Right atrium auricular region (tissue), 2 donors: ENCODE measurements at regions not wholly inside any gene's neighbourhood (a gene's known extent, or its start where the extent isn't known, plus 50 kb on each side); places are given as distances from the start of the nearest gene placed in this dataset.

Source experiments
- DNase-seq: peaks from one replicate; pipeline ENCODE4 v3.0.0-alpha.2; 2019; ENCODE audit warnings: low spot score
- H3K27ac ChIP-seq, 2 donors: fragments of 200-600 bp; sonication (generic); 1 replicate in 1 of 2; 2 replicates in 1 of 2; pipeline ENCODE4 v1.5.1; 2016 to 2019
- H3K27me3 ChIP-seq, 2 donors: fragments of 200-600 bp; sonication (generic); one replicate each; pipeline versions ENCODE4 v1.5.1 to v1.6.0; 2017 to 2019
- H3K36me3 ChIP-seq: fragments of 200-600 bp; sonication (generic); one replicate; pipeline ENCODE4 v1.5.1; 2016
- H3K4me1 ChIP-seq, 2 donors: fragments of 200-600 bp; sonication (generic); one replicate each; pipeline versions ENCODE4 v1.5.1 to v1.6.0; 2017 to 2019
- H3K4me3 ChIP-seq, 2 donors: fragments of 200-600 bp; sonication (generic); 1 replicate in 1 of 2; 2 replicates in 1 of 2; pipeline ENCODE4 v1.5.1; 2017 to 2019; ENCODE audit warnings: mild to moderate bottlenecking in 1 of 2, moderate library complexity in 1 of 2
- H3K9me3 ChIP-seq, 2 donors: fragments of 200-600 bp; sonication (generic); one replicate each; pipeline ENCODE4 v1.5.1; 2019
- TF ChIP-seq, protein P1 (sequence below), 2 donors: fragments of 200-600 bp; sonication (generic); IDR thresholded peaks; one replicate each; pipeline ENCODE4 v1.5.1; 2019; ENCODE audit warnings: antibody characterized with exemption in 2 of 2

DNA sequence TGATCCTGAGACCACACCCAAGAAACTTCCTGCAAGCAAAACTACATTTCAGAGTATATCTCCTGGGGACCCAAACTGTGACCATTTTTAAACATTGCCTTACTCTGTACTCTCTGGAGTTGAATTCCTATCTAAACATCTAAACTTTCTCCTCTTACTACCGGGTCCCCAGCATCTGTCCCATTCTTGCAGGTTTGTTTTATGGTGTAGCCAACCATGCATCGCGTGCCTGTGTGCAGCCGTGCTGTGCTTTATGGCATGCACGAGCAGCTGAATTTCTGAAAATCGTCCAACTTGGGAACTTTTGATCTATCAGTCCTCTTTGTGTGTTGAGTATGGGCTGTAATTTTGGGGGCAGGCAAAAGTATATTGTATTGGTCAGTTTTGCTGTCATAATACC is 423.8 kb upstream of the DPP6 start:
- Histone ChIP-seq H3K9me3 (no peaks in the 10 kb centered on the region), H3K4me3 (no peak overlapping the region), H3K4me1 (no peaks in the 10 kb centered on the region), H3K27ac (no peak overlapping the region), H3K27me3 (no peaks in the 10 kb centered on the region), H3K36me3 (no peaks in the 10 kb centered on the region)
- no peak for DNase-seq
- TF ChIP-seq, protein P1, sequence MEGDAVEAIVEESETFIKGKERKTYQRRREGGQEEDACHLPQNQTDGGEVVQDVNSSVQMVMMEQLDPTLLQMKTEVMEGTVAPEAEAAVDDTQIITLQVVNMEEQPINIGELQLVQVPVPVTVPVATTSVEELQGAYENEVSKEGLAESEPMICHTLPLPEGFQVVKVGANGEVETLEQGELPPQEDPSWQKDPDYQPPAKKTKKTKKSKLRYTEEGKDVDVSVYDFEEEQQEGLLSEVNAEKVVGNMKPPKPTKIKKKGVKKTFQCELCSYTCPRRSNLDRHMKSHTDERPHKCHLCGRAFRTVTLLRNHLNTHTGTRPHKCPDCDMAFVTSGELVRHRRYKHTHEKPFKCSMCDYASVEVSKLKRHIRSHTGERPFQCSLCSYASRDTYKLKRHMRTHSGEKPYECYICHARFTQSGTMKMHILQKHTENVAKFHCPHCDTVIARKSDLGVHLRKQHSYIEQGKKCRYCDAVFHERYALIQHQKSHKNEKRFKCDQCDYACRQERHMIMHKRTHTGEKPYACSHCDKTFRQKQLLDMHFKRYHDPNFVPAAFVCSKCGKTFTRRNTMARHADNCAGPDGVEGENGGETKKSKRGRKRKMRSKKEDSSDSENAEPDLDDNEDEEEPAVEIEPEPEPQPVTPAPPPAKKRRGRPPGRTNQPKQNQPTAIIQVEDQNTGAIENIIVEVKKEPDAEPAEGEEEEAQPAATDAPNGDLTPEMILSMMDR (IDR thresholded peaks at IDR 0.05): no peak

DNA sequence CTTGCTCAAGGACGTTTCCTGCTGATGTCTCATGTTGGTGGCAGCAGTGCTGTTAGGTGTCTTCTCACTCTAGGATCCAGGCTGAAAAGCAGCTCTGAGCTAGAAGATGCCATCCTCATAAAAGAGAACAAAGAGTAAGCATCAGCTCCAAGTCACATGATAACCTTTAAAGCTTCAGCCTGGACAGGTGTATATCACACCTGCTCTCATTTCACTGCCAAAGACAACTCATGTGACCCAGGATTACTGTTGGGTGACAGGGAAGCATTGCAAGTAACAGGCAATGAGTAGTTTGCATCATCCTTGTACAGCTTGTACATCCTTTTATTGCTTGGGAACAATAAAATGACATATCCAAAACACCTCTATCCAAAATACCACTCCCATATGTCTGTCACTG is 423.4 kb upstream of the DPP6 start:
- no peak overlapping the region for H3K4me3 ChIP-seq
- no peaks in the 10 kb centered on the region for H3K27me3 ChIP-seq
- no peak overlapping the region for H3K27ac ChIP-seq
- TF ChIP-seq, protein P1 (IDR thresholded peaks at IDR 0.05): no peak
- no peaks in the 10 kb centered on the region for H3K4me1 ChIP-seq
- DNase-seq: no peak
- H3K36me3 ChIP-seq: no peaks in the 10 kb centered on the region
- H3K9me3 ChIP-seq: no peaks in the 10 kb centered on the region

DNA sequence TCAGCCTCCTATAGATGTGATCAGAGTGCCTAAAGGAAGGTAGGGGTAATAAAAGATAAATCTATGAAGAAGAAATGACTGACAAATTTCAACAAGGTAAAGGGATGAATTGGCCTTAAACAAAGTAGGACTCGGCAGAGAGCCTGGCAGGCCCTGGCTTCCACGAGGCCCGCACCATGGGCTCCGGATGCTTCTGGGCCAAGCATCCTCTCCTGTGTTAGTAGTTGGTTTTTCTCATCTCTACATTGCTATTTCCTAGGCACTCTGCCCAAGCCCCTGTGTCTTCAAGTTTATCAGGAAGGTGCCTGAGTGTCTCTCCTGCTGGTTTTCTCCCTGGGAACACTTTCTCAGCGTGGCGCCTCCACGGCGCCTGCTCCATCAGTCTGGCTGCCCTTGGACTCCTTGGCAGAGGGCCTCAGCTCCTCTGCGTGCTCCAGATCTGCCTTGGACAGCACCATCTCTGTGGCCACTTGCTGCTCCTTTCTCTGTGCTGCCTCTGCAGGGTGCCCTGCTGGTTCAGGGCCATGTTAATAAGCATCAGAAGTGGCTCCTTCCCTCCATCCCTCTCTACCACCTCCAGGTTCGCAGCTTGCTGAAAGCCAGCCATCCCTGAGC is 413.3 kb upstream of the DPP6 start:
- H3K27ac ChIP-seq: no peak overlapping the region
- DNase-seq: no peak
- no peaks in the 10 kb centered on the region for H3K27me3 ChIP-seq
- TF ChIP-seq, protein P1 (IDR thresholded peaks at IDR 0.05): no peak
- H3K9me3 ChIP-seq: peaks cover 0 to 14% of the 10 kb centered on the region in 2 donors
- no peaks in the 10 kb centered on the region for H3K36me3 ChIP-seq
- no peaks in the 10 kb centered on the region for H3K4me1 ChIP-seq
- H3K4me3 ChIP-seq: no peak overlapping the region

DNA sequence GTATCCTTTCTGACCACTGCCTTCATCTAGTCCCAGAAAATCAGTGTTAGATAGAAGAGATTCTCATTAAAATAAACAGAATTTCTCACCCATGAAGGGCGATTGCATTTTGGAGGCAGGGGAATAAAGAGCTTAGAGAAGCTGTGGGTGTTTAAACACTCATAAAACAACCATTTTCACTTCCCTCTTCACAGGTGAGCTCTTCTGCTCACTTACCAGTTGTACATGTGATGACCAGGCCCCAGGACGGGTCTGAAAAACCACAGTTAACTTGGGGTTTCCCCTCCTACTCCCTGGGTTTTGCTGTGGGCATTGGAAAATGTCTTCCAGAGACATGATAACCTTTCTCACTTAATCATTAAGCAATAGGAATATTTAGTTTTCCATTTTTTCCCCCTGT is 411.6 kb upstream of the DPP6 start:
- no peak overlapping the region for H3K27ac ChIP-seq
- DNase-seq: no peak
- peaks cover 0 to 18% of the 10 kb centered on the region in 2 donors for H3K9me3 ChIP-seq
- no peaks in the 10 kb centered on the region for H3K27me3 ChIP-seq
- no peaks in the 10 kb centered on the region for H3K4me1 ChIP-seq
- TF ChIP-seq, protein P1 (IDR thresholded peaks at IDR 0.05): no peak
- no peak overlapping the region for H3K4me3 ChIP-seq
- H3K36me3 ChIP-seq: no peaks in the 10 kb centered on the region

DNA sequence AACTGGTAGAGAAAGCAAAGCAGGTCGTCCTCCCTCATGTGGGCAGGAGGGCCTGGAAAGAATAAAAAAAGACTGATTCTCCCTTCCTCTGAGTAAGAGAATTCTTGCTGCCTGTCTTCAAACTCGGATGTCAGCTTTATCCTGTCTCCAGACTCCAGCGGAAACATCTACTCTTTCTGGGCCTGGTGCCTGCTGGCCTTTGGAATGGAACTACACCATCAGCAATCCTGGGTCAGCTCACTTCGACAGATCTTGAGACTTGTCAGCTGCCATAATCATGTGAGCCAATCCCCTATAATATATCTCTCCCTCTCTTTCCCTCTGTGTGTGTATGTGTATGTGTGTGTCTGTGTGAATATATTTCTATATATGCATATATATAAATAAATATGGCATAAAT is 411.0 kb upstream of the DPP6 start:
- Histone ChIP-seq H3K36me3 (no peaks in the 10 kb centered on the region), H3K4me3 (no peak overlapping the region), H3K27me3 (no peaks in the 10 kb centered on the region), H3K4me1 (no peaks in the 10 kb centered on the region), H3K27ac (no peak overlapping the region), H3K9me3 (peaks cover 0 to 18% of the 10 kb centered on the region in 2 donors)
- no peak for DNase-seq
- TF ChIP-seq, protein P1 (IDR thresholded peaks at IDR 0.05): no peak

DNA sequence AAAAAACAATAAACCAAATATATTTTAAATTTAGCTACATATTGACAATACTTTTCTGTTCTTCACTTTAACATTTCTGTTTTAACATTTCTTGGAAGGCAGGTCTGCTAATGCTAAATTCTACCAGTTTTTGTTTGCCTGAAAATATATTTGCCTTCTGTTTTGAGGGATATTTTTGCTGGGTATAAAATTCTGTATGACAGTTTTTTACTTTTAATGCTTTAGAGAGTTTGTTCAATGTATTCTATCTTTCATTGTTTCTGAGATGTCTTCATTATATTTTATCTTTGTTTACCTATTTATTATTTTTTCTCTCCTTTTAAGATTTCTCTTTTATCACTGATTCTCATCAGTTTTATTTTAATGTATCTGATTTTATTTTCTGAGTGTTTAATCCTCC is 409.2 kb upstream of the DPP6 start:
- Histone ChIP-seq H3K27ac (no peak overlapping the region), H3K27me3 (no peaks in the 10 kb centered on the region), H3K36me3 (no peaks in the 10 kb centered on the region), H3K9me3 (peaks cover 0 to 18% of the 10 kb centered on the region in 2 donors), H3K4me1 (no peaks in the 10 kb centered on the region), H3K4me3 (no peak overlapping the region)
- DNase-seq: no peak
- TF ChIP-seq, protein P1 (IDR thresholded peaks at IDR 0.05): no peak
